ENCODE measurements at regions not wholly inside any gene's neighbourhood (a gene's known extent, or its start where the extent isn't known, plus 50 kb on each side); places are given as distances from the start of the nearest gene placed in this dataset.

DNA sequence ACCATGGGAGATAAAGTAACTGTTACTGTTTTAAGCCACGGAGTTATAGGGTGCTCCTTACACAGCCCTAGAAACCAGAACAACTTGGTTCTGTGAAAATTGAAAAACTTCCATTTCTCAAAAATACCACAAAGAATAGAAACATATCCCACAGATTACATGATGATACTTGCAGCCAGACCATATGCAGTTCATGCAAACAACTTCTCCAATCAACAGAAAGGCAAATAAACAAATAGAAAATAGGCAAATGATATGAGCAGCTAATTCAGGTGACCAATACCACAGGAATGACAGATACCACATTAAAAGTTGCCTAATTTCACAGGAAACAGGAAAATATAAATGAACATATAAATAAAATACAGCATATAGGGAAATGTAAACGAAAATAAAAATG lies 297.5 kb downstream of the HTR7 start:
- H3K27me3 ChIP-seq (ENCODE audit: control insufficient read depth in 1 of 2, insufficient read depth in 2 of 2, low read length in 2 of 2), result no peaks in the 10 kb centered on the region
- 1% methylated on average over 2 of the region's 2 CpGs for WGBS (ENCODE audit: low lambda C conversion rate)
- ChIA-PET CTCF (ENCODE audit: low intra/inter-chr PET ratio, low total read pairs) (no interaction called here), POLR2A (no interaction called here)
- ATAC-seq (no peak), DNase-seq (ENCODE audit: low spot score) (no peak), FAIRE-seq (no peak)
- H3K4me1 ChIP-seq (ENCODE audit: insufficient read depth, low read length), result no peaks in the 10 kb centered on the region
- no peak overlapping the region for H3K9ac ChIP-seq (ENCODE audit: insufficient read depth, low read depth, low read length)
- no peak overlapping the region for H2AFZ ChIP-seq (ENCODE audit: low read length)
- TF ChIP-seq, protein P1, sequence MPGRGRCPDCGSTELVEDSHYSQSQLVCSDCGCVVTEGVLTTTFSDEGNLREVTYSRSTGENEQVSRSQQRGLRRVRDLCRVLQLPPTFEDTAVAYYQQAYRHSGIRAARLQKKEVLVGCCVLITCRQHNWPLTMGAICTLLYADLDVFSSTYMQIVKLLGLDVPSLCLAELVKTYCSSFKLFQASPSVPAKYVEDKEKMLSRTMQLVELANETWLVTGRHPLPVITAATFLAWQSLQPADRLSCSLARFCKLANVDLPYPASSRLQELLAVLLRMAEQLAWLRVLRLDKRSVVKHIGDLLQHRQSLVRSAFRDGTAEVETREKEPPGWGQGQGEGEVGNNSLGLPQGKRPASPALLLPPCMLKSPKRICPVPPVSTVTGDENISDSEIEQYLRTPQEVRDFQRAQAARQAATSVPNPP (CRISPR knock-in tag; IDR thresholded peaks at IDR 0.05), result no peak
- TF ChIP-seq CHD2 (IDR thresholded peaks at IDR 0.05; ENCODE audit: low read depth, low read length) (no peak), FLYWCH1 (CRISPR knock-in tag; IDR thresholded peaks at IDR 0.05) (no peak), CHD4 (IDR thresholded peaks at IDR 0.05; ENCODE audit: borderline replicate concordance, low read length) (no peak), ZFX (CRISPR knock-in tag; IDR thresholded peaks at IDR 0.05; ENCODE audit: low read depth) (no peak), CEBPG (CRISPR knock-in tag; IDR thresholded peaks at IDR 0.05) (no peak), ZNF720 (CRISPR knock-in tag; IDR thresholded peaks at IDR 0.05) (no peak), SP2 (CRISPR knock-in tag; IDR thresholded peaks at IDR 0.05) (no peak)
- TF ChIP-seq, protein P2, sequence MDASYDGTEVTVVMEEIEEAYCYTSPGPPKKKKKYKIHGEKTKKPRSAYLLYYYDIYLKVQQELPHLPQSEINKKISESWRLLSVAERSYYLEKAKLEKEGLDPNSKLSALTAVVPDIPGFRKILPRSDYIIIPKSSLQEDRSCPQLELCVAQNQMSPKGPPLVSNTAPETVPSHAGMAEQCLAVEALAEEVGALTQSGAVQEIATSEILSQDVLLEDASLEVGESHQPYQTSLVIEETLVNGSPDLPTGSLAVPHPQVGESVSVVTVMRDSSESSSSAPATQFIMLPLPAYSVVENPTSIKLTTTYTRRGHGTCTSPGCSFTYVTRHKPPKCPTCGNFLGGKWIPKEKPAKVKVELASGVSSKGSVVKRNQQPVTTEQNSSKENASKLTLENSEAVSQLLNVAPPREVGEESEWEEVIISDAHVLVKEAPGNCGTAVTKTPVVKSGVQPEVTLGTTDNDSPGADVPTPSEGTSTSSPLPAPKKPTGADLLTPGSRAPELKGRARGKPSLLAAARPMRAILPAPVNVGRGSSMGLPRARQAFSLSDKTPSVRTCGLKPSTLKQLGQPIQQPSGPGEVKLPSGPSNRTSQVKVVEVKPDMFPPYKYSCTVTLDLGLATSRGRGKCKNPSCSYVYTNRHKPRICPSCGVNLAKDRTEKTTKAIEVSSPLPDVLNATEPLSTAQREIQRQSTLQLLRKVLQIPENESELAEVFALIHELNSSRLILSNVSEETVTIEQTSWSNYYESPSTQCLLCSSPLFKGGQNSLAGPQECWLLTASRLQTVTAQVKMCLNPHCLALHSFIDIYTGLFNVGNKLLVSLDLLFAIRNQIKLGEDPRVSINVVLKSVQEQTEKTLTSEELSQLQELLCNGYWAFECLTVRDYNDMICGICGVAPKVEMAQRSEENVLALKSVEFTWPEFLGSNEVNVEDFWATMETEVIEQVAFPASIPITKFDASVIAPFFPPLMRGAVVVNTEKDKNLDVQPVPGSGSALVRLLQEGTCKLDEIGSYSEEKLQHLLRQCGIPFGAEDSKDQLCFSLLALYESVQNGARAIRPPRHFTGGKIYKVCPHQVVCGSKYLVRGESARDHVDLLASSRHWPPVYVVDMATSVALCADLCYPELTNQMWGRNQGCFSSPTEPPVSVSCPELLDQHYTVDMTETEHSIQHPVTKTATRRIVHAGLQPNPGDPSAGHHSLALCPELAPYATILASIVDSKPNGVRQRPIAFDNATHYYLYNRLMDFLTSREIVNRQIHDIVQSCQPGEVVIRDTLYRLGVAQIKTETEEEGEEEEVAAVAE (CRISPR knock-in tag; IDR thresholded peaks at IDR 0.05; ENCODE audit: borderline replicate concordance), result no peak
- TF ChIP-seq, protein P3, sequence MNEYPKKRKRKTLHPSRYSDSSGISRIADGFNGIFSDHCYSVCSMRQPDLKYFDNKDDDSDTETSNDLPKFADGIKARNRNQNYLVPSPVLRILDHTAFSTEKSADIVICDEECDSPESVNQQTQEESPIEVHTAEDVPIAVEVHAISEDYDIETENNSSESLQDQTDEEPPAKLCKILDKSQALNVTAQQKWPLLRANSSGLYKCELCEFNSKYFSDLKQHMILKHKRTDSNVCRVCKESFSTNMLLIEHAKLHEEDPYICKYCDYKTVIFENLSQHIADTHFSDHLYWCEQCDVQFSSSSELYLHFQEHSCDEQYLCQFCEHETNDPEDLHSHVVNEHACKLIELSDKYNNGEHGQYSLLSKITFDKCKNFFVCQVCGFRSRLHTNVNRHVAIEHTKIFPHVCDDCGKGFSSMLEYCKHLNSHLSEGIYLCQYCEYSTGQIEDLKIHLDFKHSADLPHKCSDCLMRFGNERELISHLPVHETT (CRISPR knock-in tag; conservative IDR thresholded peaks at IDR 0.05), result no peak
- no peaks in the 10 kb centered on the region for H3K79me2 ChIP-seq (ENCODE audit: insufficient read depth, low read length)
- H4K20me1 ChIP-seq (ENCODE audit: insufficient read depth, low read length), result no peaks in the 10 kb centered on the region
- H3K4me3 ChIP-seq (replicated peaks in 1 of 3; ENCODE audit: insufficient read depth in 1 of 3, low read depth in 2 of 3, low read length in 3 of 3), result no peak overlapping the region
- intact Hi-C loops (cut with micrococcal nuclease; ENCODE audit: unreplicated experiment), result no loop called here
- no TSS peak for BruUV-seq (replicated peaks)
- no peaks in the 10 kb centered on the region for H3K9me3 ChIP-seq (ENCODE audit: low read length)
- H3K36me3 ChIP-seq (replicated peaks in 1 of 2; ENCODE audit: control insufficient read depth in 1 of 2, insufficient read depth in 2 of 2, low read length in 2 of 2), result no peaks in the 10 kb centered on the region
- in situ Hi-C loops (cut with HindIII; ENCODE audit: extremely low pct_ligation_motif_present, low pct_unique_long_range_greater_than_20kb), result no loop called here
- no peak overlapping the region for H3K27ac ChIP-seq (ENCODE audit: extremely low read length, insufficient read depth, low read length)
- H3K4me2 ChIP-seq (ENCODE audit: low read depth, low read length), result no peak overlapping the region

All from HepG2 (cell line).